CD4-positive, alpha-beta T cell treated with Interleukin-4 for 4 hours (primary cell): ENCODE measurements at regions not wholly inside any gene's neighbourhood (a gene's known extent, or its start where the extent isn't known, plus 50 kb on each side); places are given as distances from the start of the nearest gene placed in this dataset.

Experiments
- DNase-seq: peaks from one replicate; pipeline ENCODE4 v3.0.0-alpha.2; 2020

GRCh38 chr22:48872271-48873190 is 955.1 kb downstream of the BRD1 start:
- no peak for DNase-seq

GRCh38 chr22:48871176-48871840 is 956.4 kb downstream of the BRD1 start:
- DNase-seq, result no peak

- DNase-seq, result no peak
Observed at GRCh38 chr22:48870436-48870835, 957.2 kb downstream of the BRD1 start.

GRCh38 chr22:48869788-48870187 is 957.9 kb downstream of the BRD1 start:
- no peak for DNase-seq

- no peak for DNase-seq
Observed at GRCh38 chr22:48869161-48869560, 958.5 kb downstream of the BRD1 start.

GRCh38 chr22:48868554-48868953 is 959.1 kb downstream of the BRD1 start:
- no peak for DNase-seq

- no peak for DNase-seq
Observed at GRCh38 chr22:48867891-48868290, 959.8 kb downstream of the BRD1 start.

GRCh38 chr22:48866906-48867681 is 960.6 kb downstream of the BRD1 start:
- DNase-seq, result no peak

GRCh38 chr22:48864748-48865147 is 962.9 kb downstream of the BRD1 start:
- no peak for DNase-seq

- DNase-seq, result no peak
Observed at GRCh38 chr22:48863965-48864528, 963.6 kb downstream of the BRD1 start.

GRCh38 chr22:48860557-48860956 is 967.1 kb downstream of the BRD1 start:
- no peak for DNase-seq

- DNase-seq, result no peak
Observed at GRCh38 chr22:48858856-48859255, 968.8 kb downstream of the BRD1 start.

- no peak for DNase-seq
Observed at GRCh38 chr22:48858121-48858520, 969.6 kb downstream of the BRD1 start.

GRCh38 chr22:48857202-48857805 is 970.4 kb downstream of the BRD1 start:
- DNase-seq, result no peak

GRCh38 chr22:48856308-48856615 is 971.4 kb downstream of the BRD1 start:
- DNase-seq, result no peak

- DNase-seq, result no peak
Observed at GRCh38 chr22:48855593-48856307, 971.9 kb downstream of the BRD1 start.

GRCh38 chr22:48855013-48855412 is 972.7 kb downstream of the BRD1 start:
- no peak for DNase-seq

- DNase-seq, result no peak
Observed at GRCh38 chr22:48853627-48854240, 973.9 kb downstream of the BRD1 start.

- DNase-seq, result no peak
Observed at GRCh38 chr22:48851933-48852549, 975.6 kb downstream of the BRD1 start.

GRCh38 chr22:48850658-48851287 is 976.9 kb downstream of the BRD1 start:
- DNase-seq, result no peak
